HG03442 (cell line): ENCODE measurements at regions not wholly inside any gene's neighbourhood (a gene's known extent, or its start where the extent isn't known, plus 50 kb on each side); places are given as distances from the start of the nearest gene placed in this dataset.

Source experiments
- ATAC-seq: cut with Tn5 transposase; IDR thresholded peaks from one replicate; pipeline ENCODE4 v1.9.1; 2021; ENCODE audit warnings: mild to moderate bottlenecking, moderate library complexity; ENCODE audit not compliant: unreplicated experiment

GRCh38 chr12:65651060-65651459, 173.2 kb upstream of the HMGA2 start:
- ATAC-seq: no peak

GRCh38 chr12:65653321-65653720, 171.0 kb upstream of the HMGA2 start:
- ATAC-seq: no peak

- ATAC-seq: no peak
Observed at GRCh38 chr12:65653946-65654629, 170.2 kb upstream of the HMGA2 start.

- ATAC-seq: no peak
Observed at GRCh38 chr12:65655074-65655493, 169.2 kb upstream of the HMGA2 start.

- ATAC-seq: no peak
Observed at GRCh38 chr12:65656156-65656882, 168.0 kb upstream of the HMGA2 start.

- no peak for ATAC-seq
Observed at GRCh38 chr12:65656891-65657351, 167.4 kb upstream of the HMGA2 start.

- no peak for ATAC-seq
Observed at GRCh38 chr12:65657635-65658034, 166.6 kb upstream of the HMGA2 start.

GRCh38 chr12:65658360-65658759, 165.9 kb upstream of the HMGA2 start:
- no peak for ATAC-seq

GRCh38 chr12:65659681-65660080, 164.6 kb upstream of the HMGA2 start:
- no peak for ATAC-seq

GRCh38 chr12:65660096-65660495, 164.2 kb upstream of the HMGA2 start:
- no peak for ATAC-seq

GRCh38 chr12:65660836-65661235, 163.4 kb upstream of the HMGA2 start:
- ATAC-seq: no peak

- no peak for ATAC-seq
Observed at GRCh38 chr12:65662590-65662989, 161.7 kb upstream of the HMGA2 start.

GRCh38 chr12:65663097-65663496, 161.2 kb upstream of the HMGA2 start:
- ATAC-seq: no peak

- no peak for ATAC-seq
Observed at GRCh38 chr12:65663648-65664047, 160.6 kb upstream of the HMGA2 start.

GRCh38 chr12:65664715-65665250, 159.5 kb upstream of the HMGA2 start:
- no peak for ATAC-seq

- ATAC-seq: no peak
Observed at GRCh38 chr12:65665817-65666216, 158.5 kb upstream of the HMGA2 start.

GRCh38 chr12:65666876-65667275, 157.4 kb upstream of the HMGA2 start:
- no peak for ATAC-seq

GRCh38 chr12:65667932-65668331, 156.4 kb upstream of the HMGA2 start:
- no peak for ATAC-seq

GRCh38 chr12:65668981-65669695, 155.1 kb upstream of the HMGA2 start:
- no peak for ATAC-seq

GRCh38 chr12:65670775-65671174, 153.5 kb upstream of the HMGA2 start:
- ATAC-seq: no peak

- no peak for ATAC-seq
Observed at GRCh38 chr12:65672441-65672840, 151.8 kb upstream of the HMGA2 start.
